CD1c-positive myeloid dendritic cell (primary cell): ENCODE measurements at regions not wholly inside any gene's neighbourhood (a gene's known extent, or its start where the extent isn't known, plus 50 kb on each side); places are given as distances from the start of the nearest gene placed in this dataset.

Experiments used
- DNase-seq: peaks from one replicate; pipeline ENCODE4 v3.0.0-alpha.2; 2016; ENCODE audit errors: extremely low spot score

- DNase-seq: no peak
These were observed 60.6 kb upstream of the CDK20 start for GRCh38 chr9:88034964-88035363.

GRCh38 chr9:88033359-88033702 lies 59.0 kb upstream of the CDK20 start:
- DNase-seq: no peak

- no peak for DNase-seq
These were observed 54.0 kb upstream of the CDK20 start for GRCh38 chr9:88028338-88028737.

GRCh38 chr9:88026118-88026479 lies 51.8 kb upstream of the CDK20 start:
- DNase-seq: no peak

GRCh38 chr9:88025411-88026117 lies 51.2 kb upstream of the CDK20 start:
- no peak for DNase-seq

GRCh38 chr9:88024896-88025295 lies 50.6 kb upstream of the CDK20 start:
- no peak for DNase-seq
